HG03571 (cell line): ENCODE measurements at regions not wholly inside any gene's neighbourhood (a gene's known extent, or its start where the extent isn't known, plus 50 kb on each side); places are given as distances from the start of the nearest gene placed in this dataset.
"Not testable (repeated sequence)": the region's sequence is repeated elsewhere in the genome, so short reads cannot be mapped to it uniquely, and the experiment has no call there.

Source experiments
- ATAC-seq: cut with Tn5 transposase; IDR thresholded peaks from one replicate; pipeline ENCODE4 v1.9.1; 2021; ENCODE audit not compliant: unreplicated experiment

- no peak for ATAC-seq
Observed at GRCh38 chr2:18991177-18992168, 366.9 kb downstream of the OSR1 start.

- no peak for ATAC-seq
Observed at GRCh38 chr2:18988631-18989232, 369.7 kb downstream of the OSR1 start.

- ATAC-seq: no peak
Observed at GRCh38 chr2:18987592-18988073, 370.8 kb downstream of the OSR1 start.

GRCh38 chr2:18987016-18987415, 371.4 kb downstream of the OSR1 start:
- no peak for ATAC-seq

GRCh38 chr2:18986046-18986445, 372.4 kb downstream of the OSR1 start:
- no peak for ATAC-seq

GRCh38 chr2:18980786-18981430, 377.5 kb downstream of the OSR1 start:
- no peak for ATAC-seq

GRCh38 chr2:18980104-18980785, 378.2 kb downstream of the OSR1 start:
- ATAC-seq: no peak

GRCh38 chr2:18977409-18977808, 381.0 kb downstream of the OSR1 start:
- ATAC-seq: no peak

GRCh38 chr2:18976168-18976961, 382.1 kb downstream of the OSR1 start:
- peak; percentile 81 for ATAC-seq

- ATAC-seq: no peak
Observed at GRCh38 chr2:18975506-18976167, 382.8 kb downstream of the OSR1 start.

- no peak for ATAC-seq
Observed at GRCh38 chr2:18971628-18972027, 382.3 kb upstream of the NT5C1B start.

GRCh38 chr2:18971069-18971378, 381.7 kb upstream of the NT5C1B start:
- ATAC-seq: no peak

GRCh38 chr2:18966131-18966530, 376.8 kb upstream of the NT5C1B start:
- no peak for ATAC-seq

- ATAC-seq: not testable (repeated sequence)
Observed at GRCh38 chr2:18963739-18964256, 374.4 kb upstream of the NT5C1B start.

- ATAC-seq: no peak
Observed at GRCh38 chr2:18961991-18962421, 372.6 kb upstream of the NT5C1B start.

GRCh38 chr2:18959952-18960717, 370.8 kb upstream of the NT5C1B start:
- no peak for ATAC-seq

GRCh38 chr2:18959200-18959599, 369.8 kb upstream of the NT5C1B start:
- no peak for ATAC-seq

- ATAC-seq: no peak
Observed at GRCh38 chr2:18957909-18958308, 368.5 kb upstream of the NT5C1B start.

GRCh38 chr2:18950361-18950851, 361.0 kb upstream of the NT5C1B start:
- no peak for ATAC-seq
